HepG2 (cell line): ENCODE measurements at regions not wholly inside any gene's neighbourhood (a gene's known extent, or its start where the extent isn't known, plus 50 kb on each side); places are given as distances from the start of the nearest gene placed in this dataset.

ENCODE experiments used
- HES4 ChIP-seq: sonication (generic); formaldehyde crosslinking; IDR thresholded peaks from 2 replicates; pipeline ENCODE4 v1.9.0; 2021; ENCODE audit warnings: mild to moderate bottlenecking, missing genetic modification reagents, borderline replicate concordance
- NFKBIZ ChIP-seq: IDR thresholded peaks from 2 replicates; pipeline ENCODE4 v1.6.1; 2018; ENCODE audit warnings: missing genetic modification reagents, missing compliant biosample characterization
- POGZ ChIP-seq: sonication (generic); formaldehyde crosslinking; IDR thresholded peaks from 2 replicates; pipeline ENCODE4 v1.4.0; 2020; ENCODE audit warnings: mild to moderate bottlenecking, missing genetic modification reagents
- SOX13 ChIP-seq, 3 experiments: fragments of 450-650 bp in 1 of 3; sonication (generic) in 1 of 3; formaldehyde crosslinking in 1 of 3; IDR thresholded peaks in 2 of 3; conservative IDR thresholded peaks in 1 of 3; 2 replicates each; pipeline versions ENCODE4 v1.5.0 to v1.6.1; 2016 to 2020; ENCODE audit warnings: antibody characterized with exemption in 1 of 3, mild to moderate bottlenecking in 1 of 3, missing compliant biosample characterization in 1 of 3, missing genetic modification reagents in 1 of 3, moderate library complexity in 1 of 3
- SUZ12 ChIP-seq: fragments of 150-350 bp; IDR thresholded peaks from 2 replicates; pipeline ENCODE4 v1.6.1; 2014; ENCODE audit warnings: low read depth, low read length
- TBX3 ChIP-seq: fragments of 450-650 bp; IDR thresholded peaks from 2 replicates; pipeline ENCODE4 v1.6.1; 2017; ENCODE audit warnings: antibody characterized with exemption, mild to moderate bottlenecking, inconsistent platforms, borderline replicate concordance
- ZKSCAN1 ChIP-seq: fragments of 150-350 bp; IDR thresholded peaks from 2 replicates; pipeline ENCODE4 v1.6.1; 2014; ENCODE audit warnings: low read length
- ZNF234 ChIP-seq: sonication (generic); formaldehyde crosslinking; conservative IDR thresholded peaks from 2 replicates; pipeline ENCODE4 v1.5.1; 2020; ENCODE audit warnings: mild to moderate bottlenecking, missing genetic modification reagents
- ZNF564 ChIP-seq: sonication (generic); formaldehyde crosslinking; IDR thresholded peaks from 2 replicates; pipeline ENCODE4 v1.8.1; 2023; ENCODE audit warnings: mild to moderate bottlenecking, missing genetic modification reagents
- ZNF607 ChIP-seq: sonication (generic); formaldehyde crosslinking; IDR thresholded peaks from 2 replicates; pipeline ENCODE4 v1.5.1; 2020; ENCODE audit warnings: missing genetic modification reagents, mild to moderate bottlenecking, borderline replicate concordance
- ZNF781 ChIP-seq: sonication (generic); formaldehyde crosslinking; IDR thresholded peaks from 2 replicates; pipeline ENCODE4 v1.5.1; 2020; ENCODE audit warnings: borderline replicate concordance, mild to moderate bottlenecking, missing genetic modification reagents; ENCODE audit errors: not compliant biosample characterization
- TF ChIP-seq, protein P1 (sequence below): IDR thresholded peaks from 2 replicates; pipeline ENCODE4 v1.6.1; 2012; ENCODE audit warnings: low read depth, low read length, improper control_type of control experiment
- TF ChIP-seq, protein P2 (sequence below), 2 experiments: fragments of 450-650 bp in 1 of 2; sonication (generic) in 1 of 2; formaldehyde crosslinking in 1 of 2; IDR thresholded peaks; 2 replicates each; pipeline versions ENCODE4 v1.6.1 to v1.8.0; 2016 to 2022; ENCODE audit warnings: antibody characterized with exemption in 1 of 2, mild to moderate bottlenecking in 1 of 2, missing genetic modification reagents in 1 of 2
- TF ChIP-seq, protein P3 (sequence below): sonication (generic); formaldehyde crosslinking; IDR thresholded peaks from 2 replicates; pipeline ENCODE4 v1.8.1; 2023; ENCODE audit warnings: mild to moderate bottlenecking, missing genetic modification reagents

DNA sequence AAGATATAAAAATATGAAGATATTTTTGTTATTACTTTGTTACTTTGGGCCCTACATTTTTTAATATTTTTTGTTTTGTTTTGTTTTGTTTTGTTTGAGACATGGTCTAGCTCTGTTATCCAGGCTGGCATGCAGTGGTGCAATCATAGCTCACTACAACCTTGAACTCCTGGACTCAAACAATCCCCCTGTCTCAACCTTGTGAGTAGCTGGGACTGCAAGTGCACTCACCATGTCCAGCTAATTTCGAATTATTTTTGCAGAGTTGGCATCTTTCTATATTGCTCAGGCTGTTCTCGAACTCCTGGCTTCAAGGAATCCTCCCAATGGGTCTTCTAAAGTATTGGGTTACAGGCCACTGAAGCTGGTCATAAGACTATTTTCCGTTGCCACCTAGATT lies 603.6 kb upstream of the PIK3C3 start (continued):
- TF ChIP-seq, protein P1, sequence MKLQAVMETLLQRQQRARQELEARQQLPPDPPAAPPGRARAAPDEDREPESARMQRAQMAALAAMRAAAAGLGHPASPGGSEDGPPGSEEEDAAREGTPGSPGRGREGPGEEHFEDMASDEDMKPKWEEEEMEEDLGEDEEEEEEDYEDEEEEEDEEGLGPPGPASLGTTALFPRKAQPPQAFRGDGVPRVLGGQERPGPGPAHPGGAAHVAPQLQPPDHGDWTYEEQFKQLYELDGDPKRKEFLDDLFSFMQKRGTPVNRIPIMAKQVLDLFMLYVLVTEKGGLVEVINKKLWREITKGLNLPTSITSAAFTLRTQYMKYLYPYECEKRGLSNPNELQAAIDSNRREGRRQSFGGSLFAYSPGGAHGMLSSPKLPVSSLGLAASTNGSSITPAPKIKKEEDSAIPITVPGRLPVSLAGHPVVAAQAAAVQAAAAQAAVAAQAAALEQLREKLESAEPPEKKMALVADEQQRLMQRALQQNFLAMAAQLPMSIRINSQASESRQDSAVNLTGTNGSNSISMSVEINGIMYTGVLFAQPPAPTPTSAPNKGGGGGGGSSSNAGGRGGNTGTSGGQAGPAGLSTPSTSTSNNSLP, result no peak
- TF ChIP-seq ZNF564, result no peak
- TF ChIP-seq POGZ (CRISPR knock-in tag), result 0 out of 2 replicates have a peak, but pooled peaks have one; percentile 17
- no peak for TF ChIP-seq ZNF234 (CRISPR knock-in tag)
- TF ChIP-seq ZNF607, result no peak
- no peak for TF ChIP-seq HES4 (CRISPR knock-in tag)
- no peak for TF ChIP-seq TBX3
- TF ChIP-seq SUZ12, result no peak
- TF ChIP-seq, protein P2, sequence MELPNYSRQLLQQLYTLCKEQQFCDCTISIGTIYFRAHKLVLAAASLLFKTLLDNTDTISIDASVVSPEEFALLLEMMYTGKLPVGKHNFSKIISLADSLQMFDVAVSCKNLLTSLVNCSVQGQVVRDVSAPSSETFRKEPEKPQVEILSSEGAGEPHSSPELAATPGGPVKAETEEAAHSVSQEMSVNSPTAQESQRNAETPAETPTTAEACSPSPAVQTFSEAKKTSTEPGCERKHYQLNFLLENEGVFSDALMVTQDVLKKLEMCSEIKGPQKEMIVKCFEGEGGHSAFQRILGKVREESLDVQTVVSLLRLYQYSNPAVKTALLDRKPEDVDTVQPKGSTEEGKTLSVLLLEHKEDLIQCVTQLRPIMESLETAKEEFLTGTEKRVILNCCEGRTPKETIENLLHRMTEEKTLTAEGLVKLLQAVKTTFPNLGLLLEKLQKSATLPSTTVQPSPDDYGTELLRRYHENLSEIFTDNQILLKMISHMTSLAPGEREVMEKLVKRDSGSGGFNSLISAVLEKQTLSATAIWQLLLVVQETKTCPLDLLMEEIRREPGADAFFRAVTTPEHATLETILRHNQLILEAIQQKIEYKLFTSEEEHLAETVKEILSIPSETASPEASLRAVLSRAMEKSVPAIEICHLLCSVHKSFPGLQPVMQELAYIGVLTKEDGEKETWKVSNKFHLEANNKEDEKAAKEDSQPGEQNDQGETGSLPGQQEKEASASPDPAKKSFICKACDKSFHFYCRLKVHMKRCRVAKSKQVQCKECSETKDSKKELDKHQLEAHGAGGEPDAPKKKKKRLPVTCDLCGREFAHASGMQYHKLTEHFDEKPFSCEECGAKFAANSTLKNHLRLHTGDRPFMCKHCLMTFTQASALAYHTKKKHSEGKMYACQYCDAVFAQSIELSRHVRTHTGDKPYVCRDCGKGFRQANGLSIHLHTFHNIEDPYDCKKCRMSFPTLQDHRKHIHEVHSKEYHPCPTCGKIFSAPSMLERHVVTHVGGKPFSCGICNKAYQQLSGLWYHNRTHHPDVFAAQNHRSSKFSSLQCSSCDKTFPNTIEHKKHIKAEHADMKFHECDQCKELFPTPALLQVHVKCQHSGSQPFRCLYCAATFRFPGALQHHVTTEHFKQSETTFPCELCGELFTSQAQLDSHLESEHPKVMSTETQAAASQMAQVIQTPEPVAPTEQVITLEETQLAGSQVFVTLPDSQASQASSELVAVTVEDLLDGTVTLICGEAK (IDR thresholded peaks at IDR 0.05), result no peak
- TF ChIP-seq, protein P2 (CRISPR knock-in tag; IDR thresholded peaks at IDR 0.05), result no peak
- TF ChIP-seq, protein P3, sequence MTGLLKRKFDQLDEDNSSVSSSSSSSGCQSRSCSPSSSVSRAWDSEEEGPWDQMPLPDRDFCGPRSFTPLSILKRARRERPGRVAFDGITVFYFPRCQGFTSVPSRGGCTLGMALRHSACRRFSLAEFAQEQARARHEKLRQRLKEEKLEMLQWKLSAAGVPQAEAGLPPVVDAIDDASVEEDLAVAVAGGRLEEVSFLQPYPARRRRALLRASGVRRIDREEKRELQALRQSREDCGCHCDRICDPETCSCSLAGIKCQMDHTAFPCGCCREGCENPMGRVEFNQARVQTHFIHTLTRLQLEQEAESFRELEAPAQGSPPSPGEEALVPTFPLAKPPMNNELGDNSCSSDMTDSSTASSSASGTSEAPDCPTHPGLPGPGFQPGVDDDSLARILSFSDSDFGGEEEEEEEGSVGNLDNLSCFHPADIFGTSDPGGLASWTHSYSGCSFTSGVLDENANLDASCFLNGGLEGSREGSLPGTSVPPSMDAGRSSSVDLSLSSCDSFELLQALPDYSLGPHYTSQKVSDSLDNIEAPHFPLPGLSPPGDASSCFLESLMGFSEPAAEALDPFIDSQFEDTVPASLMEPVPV (CRISPR knock-in tag), result no peak
- no peak for TF ChIP-seq SOX13 (IDR thresholded peaks at IDR 0.05)
- peak in 1 of 2 experiments; percentile 61; a peak in 1 of 4 replicates for TF ChIP-seq SOX13 (CRISPR knock-in tag; conservative IDR thresholded peaks at IDR 0.05 in 1 of 2, IDR thresholded peaks at IDR 0.05 in 1 of 2)
- no peak for TF ChIP-seq ZNF781 (CRISPR knock-in tag)
- TF ChIP-seq ZKSCAN1, result no peak
- TF ChIP-seq NFKBIZ (CRISPR knock-in tag), result no peak
